Mucosa of rectum (tissue), 2 donors: ENCODE measurements at regions not wholly inside any gene's neighbourhood (a gene's known extent, or its start where the extent isn't known, plus 50 kb on each side); places are given as distances from the start of the nearest gene placed in this dataset.

Source experiments
- H3K27ac ChIP-seq, 2 donors: one replicate each; pipeline ENCODE4 v1.7.0; 2013; ENCODE audit warnings: inconsistent platforms in 2 of 2, low read depth in 2 of 2, low read length in 2 of 2
- H3K27me3 ChIP-seq, 2 donors: one replicate each; pipeline ENCODE4 v1.7.0; 2013; ENCODE audit warnings: low read length in 2 of 2; ENCODE audit not compliant: control insufficient read depth in 2 of 2, insufficient read depth in 2 of 2
- H3K36me3 ChIP-seq, 2 donors: one replicate each; pipeline ENCODE4 v1.7.0; 2013; ENCODE audit warnings: low read length in 2 of 2; ENCODE audit not compliant: control insufficient read depth in 2 of 2, insufficient read depth in 2 of 2
- H3K4me1 ChIP-seq, 2 donors: one replicate each; pipeline ENCODE4 v1.7.0; 2013; ENCODE audit warnings: low read length in 2 of 2, mild to moderate bottlenecking in 1 of 2; ENCODE audit not compliant: control insufficient read depth in 2 of 2, insufficient read depth in 2 of 2
- H3K4me3 ChIP-seq, 2 donors: one replicate each; pipeline ENCODE4 v1.7.0; 2013; ENCODE audit warnings: low read length in 2 of 2
- H3K9ac ChIP-seq, 2 donors: one replicate each; pipeline ENCODE4 v1.7.0; 2013; ENCODE audit warnings: low read length in 2 of 2, low read depth in 1 of 2, mild to moderate bottlenecking in 1 of 2
- H3K9me3 ChIP-seq, 2 donors: one replicate each; pipeline ENCODE4 v1.7.0; 2013; ENCODE audit warnings: low read length in 2 of 2; ENCODE audit not compliant: control insufficient read depth in 2 of 2
- donor health status: healthy.
- donor health status: Normal muscosa, but diverticular disease.

- Histone ChIP-seq H3K9ac (no peak overlapping the region), H3K36me3 (no peaks in the 10 kb centered on the region), H3K9me3 (no peaks in the 10 kb centered on the region), H3K27ac (no peak overlapping the region), H3K4me3 (no peak overlapping the region), H3K27me3 (peaks cover 9 to 19% of the 10 kb centered on the region in 2 donors), H3K4me1 (no peaks in the 10 kb centered on the region)
These were observed 271.1 kb upstream of the MVB12B start for GRCh38 chr9:126055381-126055985.

- H3K9ac ChIP-seq: no peak overlapping the region
- H3K27me3 ChIP-seq: peaks cover 9 to 19% of the 10 kb centered on the region in 2 donors
- H3K9me3 ChIP-seq: no peaks in the 10 kb centered on the region
- no peak overlapping the region for H3K4me3 ChIP-seq
- no peaks in the 10 kb centered on the region for H3K36me3 ChIP-seq
- H3K27ac ChIP-seq: no peak overlapping the region
- no peaks in the 10 kb centered on the region for H3K4me1 ChIP-seq
These were observed 270.2 kb upstream of the MVB12B start for GRCh38 chr9:126056312-126057021.

- Histone ChIP-seq H3K36me3 (no peaks in the 10 kb centered on the region), H3K4me3 (no peak overlapping the region), H3K9ac (no peak overlapping the region), H3K9me3 (no peaks in the 10 kb centered on the region), H3K27ac (no peak overlapping the region), H3K4me1 (no peaks in the 10 kb centered on the region), H3K27me3 (peaks cover 9 to 19% of the 10 kb centered on the region in 2 donors)
These were observed 269.4 kb upstream of the MVB12B start for GRCh38 chr9:126057121-126057825.

GRCh38 chr9:126058011-126058531 is 268.6 kb upstream of the MVB12B start:
- Histone ChIP-seq H3K27me3 (peaks cover 9 to 15% of the 10 kb centered on the region in 2 donors), H3K4me3 (no peak overlapping the region), H3K4me1 (no peaks in the 10 kb centered on the region), H3K27ac (no peak overlapping the region), H3K36me3 (no peaks in the 10 kb centered on the region), H3K9ac (no peak overlapping the region), H3K9me3 (no peaks in the 10 kb centered on the region)

- H3K4me1 ChIP-seq: no peaks in the 10 kb centered on the region
- H3K27me3 ChIP-seq: peaks cover 9 to 12% of the 10 kb centered on the region in 2 donors
- H3K9ac ChIP-seq: no peak overlapping the region
- H3K27ac ChIP-seq: no peak overlapping the region
- H3K36me3 ChIP-seq: no peaks in the 10 kb centered on the region
- no peak overlapping the region for H3K4me3 ChIP-seq
- no peaks in the 10 kb centered on the region for H3K9me3 ChIP-seq
These were observed 268.0 kb upstream of the MVB12B start for GRCh38 chr9:126058591-126058990.

- no peak overlapping the region for H3K9ac ChIP-seq
- H3K4me1 ChIP-seq: no peaks in the 10 kb centered on the region
- no peak overlapping the region for H3K27ac ChIP-seq
- H3K4me3 ChIP-seq: no peak overlapping the region
- no peaks in the 10 kb centered on the region for H3K36me3 ChIP-seq
- H3K27me3 ChIP-seq: peaks cover 4 to 10% of the 10 kb centered on the region in 2 donors
- no peaks in the 10 kb centered on the region for H3K9me3 ChIP-seq
These were observed 265.1 kb upstream of the MVB12B start for GRCh38 chr9:126061575-126061974.

- Histone ChIP-seq H3K9ac (no peak overlapping the region), H3K36me3 (no peaks in the 10 kb centered on the region), H3K4me3 (no peak overlapping the region), H3K27me3 (peaks cover 4 to 8% of the 10 kb centered on the region in 2 donors), H3K27ac (no peak overlapping the region), H3K9me3 (no peaks in the 10 kb centered on the region), H3K4me1 (no peaks in the 10 kb centered on the region)
These were observed 264.3 kb upstream of the MVB12B start for GRCh38 chr9:126062158-126062886.

- Histone ChIP-seq H3K27ac (no peak overlapping the region), H3K4me1 (no peaks in the 10 kb centered on the region), H3K36me3 (no peaks in the 10 kb centered on the region), H3K9me3 (no peaks in the 10 kb centered on the region), H3K9ac (no peak overlapping the region), H3K27me3 (peaks cover 4 to 8% of the 10 kb centered on the region in 2 donors), H3K4me3 (no peak overlapping the region)
These were observed 263.3 kb upstream of the MVB12B start for GRCh38 chr9:126063326-126063725.

GRCh38 chr9:126066131-126066530 is 260.5 kb upstream of the MVB12B start:
- H3K36me3 ChIP-seq: no peaks in the 10 kb centered on the region
- peaks cover 0 to 5% of the 10 kb centered on the region in 2 donors for H3K27me3 ChIP-seq
- no peaks in the 10 kb centered on the region for H3K9me3 ChIP-seq
- no peak overlapping the region for H3K9ac ChIP-seq
- H3K4me3 ChIP-seq: no peak overlapping the region
- no peaks in the 10 kb centered on the region for H3K4me1 ChIP-seq
- H3K27ac ChIP-seq: no peak overlapping the region
